HG03025 (cell line): ENCODE measurements at regions not wholly inside any gene's neighbourhood (a gene's known extent, or its start where the extent isn't known, plus 50 kb on each side); places are given as distances from the start of the nearest gene placed in this dataset.

Experiments
- ATAC-seq: cut with Tn5 transposase; IDR thresholded peaks from one replicate; pipeline ENCODE4 v1.9.1; 2021; ENCODE audit warnings: mild to moderate bottlenecking, moderate library complexity; ENCODE audit not compliant: unreplicated experiment, low FRiP score

DNA sequence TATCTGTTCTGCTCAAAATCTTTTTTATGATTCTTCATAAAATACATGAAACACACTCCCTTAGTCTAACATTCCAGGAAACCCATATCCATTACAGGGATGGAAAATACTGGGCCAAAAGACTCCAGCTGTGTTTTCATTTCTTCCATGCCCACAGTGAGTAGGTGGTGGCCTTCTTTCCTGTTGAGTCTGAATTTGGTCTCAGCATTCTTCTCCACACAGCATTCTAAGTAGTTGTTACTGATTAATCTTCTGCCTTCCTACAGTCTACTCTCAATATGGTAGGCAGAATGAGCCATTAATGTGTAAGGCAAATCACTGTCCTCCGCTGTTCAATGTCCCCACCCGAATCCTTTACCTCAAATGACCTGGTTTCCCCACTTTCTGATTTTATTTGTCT lies 370.6 kb upstream of the RPS6KA3 start:
- ATAC-seq = no peak

DNA sequence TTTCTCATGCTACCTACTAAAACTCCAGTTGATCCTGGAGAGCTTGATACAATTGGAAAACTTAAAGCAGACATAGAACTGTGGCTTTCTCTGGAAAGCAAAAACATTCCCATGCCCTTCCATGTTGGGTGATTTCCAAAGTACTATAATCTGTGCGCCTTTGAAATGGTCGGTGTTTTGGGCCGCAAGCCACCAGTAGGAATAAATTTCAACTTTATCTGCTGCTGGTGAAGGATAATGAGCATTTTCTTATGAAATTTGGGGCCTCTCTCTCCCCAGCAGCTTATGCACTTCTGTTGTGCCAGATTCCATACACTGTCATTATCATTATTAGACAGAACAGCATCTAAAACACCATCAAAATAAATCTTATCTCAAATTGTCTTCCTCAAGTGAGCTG lies 366.7 kb upstream of the RPS6KA3 start:
- ATAC-seq = no peak

- ATAC-seq = no peak
Observed at GRCh38 chrX:20623448-20623847, 356.7 kb upstream of the RPS6KA3 start.

DNA sequence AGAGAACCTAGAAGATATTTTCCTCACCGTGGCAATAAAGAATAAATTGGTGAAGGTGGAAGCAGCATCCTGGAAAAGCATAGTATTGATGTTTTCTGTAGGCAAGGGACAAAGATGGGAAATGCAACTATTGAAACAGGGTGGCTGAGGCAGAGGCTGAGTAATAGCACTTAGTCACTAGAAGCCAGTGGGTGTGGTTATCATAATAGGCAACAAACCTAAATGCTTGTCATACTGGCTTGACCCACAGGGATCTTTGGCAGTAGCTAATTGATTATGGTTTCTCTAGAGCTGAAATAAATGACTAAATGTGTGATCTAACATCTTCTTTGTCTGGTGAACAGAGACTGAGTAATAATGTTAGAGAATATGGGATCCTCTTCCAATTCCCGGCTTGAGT lies 353.6 kb upstream of the RPS6KA3 start:
- no peak for ATAC-seq

- ATAC-seq = no peak
Observed at GRCh38 chrX:20609916-20610415, 343.3 kb upstream of the RPS6KA3 start.

GRCh38 chrX:20606831-20607230 lies 340.1 kb upstream of the RPS6KA3 start:
- no peak for ATAC-seq

DNA sequence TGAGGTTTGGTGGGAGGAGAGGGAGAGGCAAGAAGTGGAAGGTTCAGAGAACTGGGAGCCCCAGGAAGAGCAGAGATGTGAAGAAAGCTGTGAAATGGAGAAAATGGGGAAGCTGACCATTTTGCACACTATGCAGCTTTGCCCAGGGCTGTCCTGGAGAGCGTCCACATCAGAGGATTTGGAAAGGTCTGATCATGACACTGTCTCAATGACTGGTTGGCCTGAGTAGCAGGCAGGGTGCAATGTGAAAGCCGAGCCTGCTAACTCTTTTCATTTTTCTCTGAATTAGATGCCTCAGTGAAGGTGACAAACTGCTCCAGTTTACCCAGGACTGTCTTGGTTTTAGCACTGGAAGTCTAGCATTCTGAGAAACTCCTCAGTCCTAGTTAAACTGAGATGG lies 330.1 kb upstream of the RPS6KA3 start:
- ATAC-seq = no peak

DNA sequence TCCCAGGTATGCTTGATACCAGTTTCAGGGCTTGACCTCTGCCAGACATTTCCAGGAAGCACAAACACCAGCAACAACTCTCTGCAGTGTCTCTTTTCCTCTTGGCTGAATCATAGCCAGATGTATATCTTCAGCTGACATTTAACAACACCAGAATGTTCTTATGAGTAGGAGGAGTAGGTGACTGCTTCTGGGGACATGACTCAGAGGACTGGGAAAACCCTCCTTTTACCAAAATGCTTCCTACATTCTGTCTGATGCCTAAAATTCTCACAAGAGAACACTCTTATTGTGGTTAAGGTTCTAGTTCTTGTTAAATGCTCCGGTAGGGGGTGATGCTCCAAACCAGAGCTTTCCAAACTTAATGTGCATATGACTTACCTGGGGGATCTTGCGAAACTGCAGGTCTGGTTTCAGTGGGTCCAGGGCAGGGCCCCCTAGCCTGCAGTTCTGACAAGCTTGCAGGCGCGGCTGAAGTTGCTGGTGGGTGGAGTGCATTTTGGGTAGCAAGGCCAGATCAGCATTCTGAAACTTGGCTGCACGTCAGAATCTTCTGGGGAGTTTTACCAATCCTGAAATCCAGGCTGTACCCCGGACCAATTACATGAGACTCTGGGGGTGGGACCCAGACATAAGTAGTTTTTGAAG lies 329.3 kb upstream of the RPS6KA3 start:
- ATAC-seq = peak; percentile 56

DNA sequence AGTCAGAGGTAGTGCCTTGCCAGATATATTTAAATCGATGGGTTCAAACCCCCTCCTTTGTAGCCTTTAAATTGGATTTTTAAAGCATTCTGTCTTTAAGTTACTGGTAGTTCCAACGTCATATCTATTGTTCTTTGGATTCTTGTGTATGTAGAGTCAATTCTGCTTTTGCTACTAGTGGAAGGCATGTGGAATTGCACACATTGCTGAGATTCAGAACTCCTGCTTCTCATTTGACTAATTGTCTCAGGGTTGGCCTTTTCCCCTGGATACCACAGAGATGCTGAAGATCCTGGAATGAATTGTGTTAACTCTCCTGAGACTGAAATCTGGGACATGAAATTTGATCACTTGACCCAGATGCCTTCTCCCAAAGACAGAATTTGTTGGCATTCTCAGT lies 328.3 kb upstream of the RPS6KA3 start:
- ATAC-seq = no peak

- ATAC-seq = no peak
Observed at GRCh38 chrX:20593836-20594235, 327.1 kb upstream of the RPS6KA3 start.

- ATAC-seq = no peak
Observed at GRCh38 chrX:20593402-20593801, 326.7 kb upstream of the RPS6KA3 start.

DNA sequence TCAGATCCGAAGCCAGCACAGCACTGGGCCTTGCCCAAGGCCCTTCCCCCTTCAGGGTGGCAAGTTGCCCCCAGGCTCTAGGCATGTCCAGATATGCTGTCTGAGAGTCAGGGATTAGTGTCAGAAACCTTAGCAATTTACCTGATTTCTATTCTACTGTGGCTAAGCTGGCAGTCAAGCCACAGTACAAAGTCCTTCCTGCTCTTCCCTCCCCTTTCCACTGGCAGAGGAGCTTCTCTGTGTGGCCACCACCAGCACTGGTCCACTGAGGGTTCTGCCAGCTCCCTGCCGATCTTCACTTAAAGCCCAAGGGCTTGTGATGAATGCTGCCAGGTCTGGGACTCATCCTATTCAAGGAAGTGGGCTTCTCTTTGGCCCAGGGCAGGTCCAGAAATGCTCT lies 324.5 kb upstream of the RPS6KA3 start:
- ATAC-seq = no peak

DNA sequence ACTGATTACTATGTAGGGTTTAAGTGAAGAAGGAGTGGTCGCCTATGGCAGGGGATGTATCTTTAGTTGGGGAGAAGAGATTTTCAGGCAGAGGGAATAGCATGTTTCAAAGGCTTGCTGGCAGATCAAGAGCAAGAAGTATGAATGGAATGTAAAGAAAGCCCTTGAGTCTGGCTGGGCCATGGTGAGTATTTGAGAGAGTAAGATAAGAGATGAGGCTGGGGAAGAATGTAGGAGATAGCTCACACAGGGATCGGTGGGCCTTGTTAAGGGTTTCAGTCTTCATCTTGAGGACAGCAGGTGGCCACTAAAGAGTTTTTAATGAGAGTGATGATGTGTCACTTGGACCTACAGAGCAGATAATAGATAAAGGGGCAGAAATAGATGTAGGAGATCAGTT lies 319.1 kb upstream of the RPS6KA3 start:
- no peak for ATAC-seq

DNA sequence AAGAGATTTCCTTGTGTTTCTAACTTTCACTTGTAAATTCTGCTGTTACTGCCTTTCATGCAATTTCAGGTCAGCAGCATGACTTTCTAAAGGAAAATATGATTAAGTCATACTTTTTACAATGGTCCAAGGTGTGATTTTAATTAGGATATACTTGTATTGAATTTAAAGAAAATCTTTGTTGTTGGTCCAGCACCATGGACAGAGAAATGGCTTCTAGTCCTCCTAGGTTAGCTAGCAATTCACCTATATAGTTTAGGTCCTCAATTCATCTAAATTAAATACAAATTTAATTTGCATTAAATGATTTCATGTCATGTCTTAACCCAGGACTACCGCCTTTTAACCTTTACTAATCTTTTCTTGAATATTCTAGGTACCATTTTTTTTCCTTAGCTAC lies 304.9 kb upstream of the RPS6KA3 start:
- no peak for ATAC-seq

DNA sequence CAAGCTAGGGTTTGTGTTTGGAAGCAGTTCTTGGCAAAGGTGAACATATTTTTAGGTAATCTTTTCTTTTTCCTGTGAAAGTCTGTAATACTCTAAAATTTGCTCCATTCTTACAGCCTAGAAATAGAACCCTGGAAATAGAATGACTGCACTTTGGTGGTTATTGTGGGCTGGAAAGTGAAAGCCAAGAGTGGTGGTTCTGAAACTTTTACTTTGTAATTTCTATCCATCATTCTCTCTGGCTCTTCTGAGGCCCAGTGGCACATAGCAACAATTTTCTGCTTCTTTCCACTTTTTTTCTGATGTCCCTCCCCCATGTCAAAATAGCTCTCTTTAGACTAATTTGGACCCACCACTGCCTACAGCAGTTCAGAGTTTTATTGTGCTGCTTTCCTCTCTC lies 300.4 kb upstream of the RPS6KA3 start:
- no peak for ATAC-seq

GRCh38 chrX:20547611-20548051 lies 280.9 kb upstream of the RPS6KA3 start:
- no peak for ATAC-seq

DNA sequence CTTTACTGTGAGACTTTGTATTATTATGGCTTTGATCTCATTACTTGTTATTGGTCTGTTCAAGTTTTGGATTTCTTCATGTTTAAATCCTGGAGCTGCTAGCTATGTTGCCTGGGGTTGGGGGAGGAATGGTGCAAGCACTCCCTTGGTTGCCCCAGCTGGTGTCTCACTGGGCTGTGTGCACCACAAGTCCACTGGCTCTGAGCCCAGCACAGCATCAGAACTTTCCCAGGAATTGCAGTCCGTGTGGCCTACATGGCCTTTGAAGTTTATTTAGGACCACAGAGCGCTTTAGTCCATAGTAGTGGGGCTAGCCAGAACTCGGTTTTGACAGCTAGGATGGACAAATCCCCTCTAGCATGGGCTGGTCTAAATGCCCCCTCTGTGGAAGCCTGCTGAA lies 278.8 kb upstream of the RPS6KA3 start:
- ATAC-seq = no peak

GRCh38 chrX:20542072-20542471 lies 275.4 kb upstream of the RPS6KA3 start:
- no peak for ATAC-seq

DNA sequence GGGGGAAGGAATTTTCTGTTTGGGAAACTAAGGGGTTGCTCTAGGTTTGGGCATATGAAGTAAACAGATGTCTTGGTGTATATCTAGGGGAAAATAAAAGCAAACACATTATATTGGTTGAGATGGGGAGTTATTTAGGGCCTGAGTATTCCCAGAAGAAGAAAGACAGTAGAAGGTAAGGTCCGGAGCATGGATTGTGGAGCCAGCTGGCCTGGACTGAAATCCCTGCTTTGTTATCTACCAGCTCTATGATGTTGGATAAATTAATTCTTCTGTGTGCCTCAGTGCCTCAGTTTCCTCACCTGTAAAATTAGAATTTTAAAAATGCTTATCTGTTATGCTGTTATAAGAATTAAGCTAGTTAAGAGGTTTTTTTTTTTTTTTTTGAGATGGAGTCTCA lies 272.3 kb upstream of the RPS6KA3 start:
- no peak for ATAC-seq

DNA sequence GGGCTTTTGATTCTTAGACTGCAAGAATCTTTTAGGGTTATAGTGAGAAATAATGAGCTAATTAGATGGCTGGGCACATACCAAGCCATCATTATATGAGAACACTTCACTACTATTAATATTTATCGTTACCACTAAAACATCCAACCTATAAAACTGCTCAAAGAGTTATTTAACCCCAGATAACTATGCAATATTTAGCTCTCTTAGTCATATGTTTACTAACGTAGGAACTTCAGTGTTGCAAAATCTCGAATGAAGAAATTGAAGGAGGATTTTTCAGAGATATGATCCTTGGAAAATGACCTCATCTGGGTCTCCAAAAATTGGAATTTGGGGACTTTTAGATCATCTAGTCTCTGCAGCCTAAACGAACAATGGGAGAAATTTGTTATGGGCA lies 265.0 kb upstream of the RPS6KA3 start:
- ATAC-seq = no peak

GRCh38 chrX:20530406-20530921 lies 263.8 kb upstream of the RPS6KA3 start:
- no peak for ATAC-seq

DNA sequence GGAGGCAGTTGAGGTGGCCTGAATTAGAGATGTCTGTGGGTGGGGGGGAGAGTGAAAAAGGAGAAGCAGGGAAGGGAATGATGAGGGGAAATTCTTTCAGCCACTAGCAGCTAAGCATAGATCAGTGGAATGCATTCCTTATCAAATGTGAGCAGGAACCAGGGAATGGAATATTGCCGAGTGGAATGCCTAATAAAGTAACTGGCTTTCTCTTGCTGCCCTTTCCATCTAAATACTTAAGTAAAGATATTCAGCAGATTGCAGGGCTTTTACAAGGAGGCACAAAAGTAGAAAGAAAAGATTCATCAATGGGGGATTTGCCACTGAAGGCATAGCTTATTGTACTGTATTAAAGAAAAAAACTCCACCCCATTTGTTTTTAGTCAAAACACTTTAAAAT lies 263.0 kb upstream of the RPS6KA3 start:
- no peak for ATAC-seq

DNA sequence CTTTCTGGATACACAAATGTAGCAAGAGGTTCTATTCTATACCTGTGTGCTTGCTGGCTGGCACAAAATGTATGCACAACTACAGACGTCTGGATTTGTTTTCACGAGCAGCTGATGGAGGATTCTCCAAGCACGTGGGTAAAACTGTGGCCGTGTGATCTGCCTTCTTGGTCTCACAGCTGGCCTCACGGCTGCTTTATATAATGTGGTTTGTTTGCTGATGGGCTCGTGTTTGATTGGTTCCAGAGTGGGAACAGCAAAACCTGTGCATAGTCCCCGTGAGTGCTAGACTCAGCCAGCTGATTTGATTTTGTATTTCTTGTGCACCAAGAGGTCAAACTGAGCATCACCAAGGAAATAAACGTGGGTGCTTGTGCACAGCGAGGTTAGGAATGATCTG lies 262.6 kb upstream of the RPS6KA3 start:
- ATAC-seq = no peak
